Suprapubic skin (tissue), 4 donors: ENCODE measurements at regions not wholly inside any gene's neighbourhood (a gene's known extent, or its start where the extent isn't known, plus 50 kb on each side); places are given as distances from the start of the nearest gene placed in this dataset.

Experiments used
- EP300 ChIP-seq: sonication (generic); formaldehyde crosslinking; IDR thresholded peaks from one replicate; pipeline ENCODE4 v1.6.1; 2017; ENCODE audit warnings: antibody characterized with exemption
- POLR2A ChIP-seq, 2 donors: fragments of 450-650 bp; IDR thresholded peaks; one replicate each; pipeline ENCODE4 v1.6.1; 2017; ENCODE audit warnings: antibody characterized with exemption in 2 of 2, mild to moderate bottlenecking in 2 of 2, moderate library complexity in 2 of 2
- POLR2AphosphoS5 ChIP-seq, 3 donors: sonication (generic); formaldehyde crosslinking; IDR thresholded peaks; one replicate each; pipeline ENCODE4 v1.6.1; 2017; ENCODE audit warnings: antibody characterized with exemption in 3 of 3
- TF ChIP-seq, protein P1 (sequence below), 2 donors: fragments of 200-600 bp in 1 of 2; fragments of 450-650 bp in 1 of 2; sonication (generic) in 1 of 2; IDR thresholded peaks; one replicate each; pipeline ENCODE4 v1.5.1; 2016 to 2019; ENCODE audit warnings: antibody characterized with exemption in 2 of 2, mild to moderate bottlenecking in 1 of 2, moderate library complexity in 1 of 2

DNA sequence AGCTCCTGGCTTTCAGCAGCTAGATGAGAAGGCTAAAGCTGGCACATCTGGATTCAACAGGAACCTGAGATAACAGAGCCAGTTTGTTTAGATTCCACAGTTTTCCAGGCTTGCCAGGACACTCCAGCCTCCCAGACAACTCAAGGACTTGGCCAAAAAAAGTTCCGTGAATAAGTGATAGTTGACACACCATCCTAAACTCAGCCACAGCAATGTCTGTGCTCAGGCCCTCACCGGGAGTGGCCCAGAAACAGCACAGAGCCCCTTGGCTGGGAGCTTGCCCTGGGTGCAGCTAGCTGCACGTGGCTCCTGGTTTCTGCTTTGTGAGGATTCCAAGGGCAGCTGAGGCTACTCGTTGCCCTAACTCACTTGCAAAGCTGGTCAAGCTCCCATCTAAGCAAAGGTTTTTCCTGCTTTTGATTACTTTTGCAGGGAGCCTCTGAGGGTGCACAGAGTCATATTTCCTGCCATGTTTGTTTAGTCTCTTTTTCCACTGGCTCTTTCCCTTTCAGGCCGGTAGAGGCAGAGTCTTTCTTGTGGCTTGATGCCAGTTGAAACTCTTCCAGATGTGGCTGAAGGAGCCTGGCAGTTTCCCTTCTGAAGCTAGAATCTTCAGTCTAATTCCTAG lies 118.3 kb upstream of the ECI2 start:
- TF ChIP-seq, protein P1, sequence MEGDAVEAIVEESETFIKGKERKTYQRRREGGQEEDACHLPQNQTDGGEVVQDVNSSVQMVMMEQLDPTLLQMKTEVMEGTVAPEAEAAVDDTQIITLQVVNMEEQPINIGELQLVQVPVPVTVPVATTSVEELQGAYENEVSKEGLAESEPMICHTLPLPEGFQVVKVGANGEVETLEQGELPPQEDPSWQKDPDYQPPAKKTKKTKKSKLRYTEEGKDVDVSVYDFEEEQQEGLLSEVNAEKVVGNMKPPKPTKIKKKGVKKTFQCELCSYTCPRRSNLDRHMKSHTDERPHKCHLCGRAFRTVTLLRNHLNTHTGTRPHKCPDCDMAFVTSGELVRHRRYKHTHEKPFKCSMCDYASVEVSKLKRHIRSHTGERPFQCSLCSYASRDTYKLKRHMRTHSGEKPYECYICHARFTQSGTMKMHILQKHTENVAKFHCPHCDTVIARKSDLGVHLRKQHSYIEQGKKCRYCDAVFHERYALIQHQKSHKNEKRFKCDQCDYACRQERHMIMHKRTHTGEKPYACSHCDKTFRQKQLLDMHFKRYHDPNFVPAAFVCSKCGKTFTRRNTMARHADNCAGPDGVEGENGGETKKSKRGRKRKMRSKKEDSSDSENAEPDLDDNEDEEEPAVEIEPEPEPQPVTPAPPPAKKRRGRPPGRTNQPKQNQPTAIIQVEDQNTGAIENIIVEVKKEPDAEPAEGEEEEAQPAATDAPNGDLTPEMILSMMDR (IDR thresholded peaks at IDR 0.05), result peak; percentile 20 to 53
- TF ChIP-seq EP300, result no peak
- no peak for TF ChIP-seq POLR2A (IDR thresholded peaks at IDR 0.05)
- no peak for TF ChIP-seq POLR2AphosphoS5 (IDR thresholded peaks at IDR 0.05)
